Epithelial cell of esophagus (primary cell): ENCODE measurements at regions not wholly inside any gene's neighbourhood (a gene's known extent, or its start where the extent isn't known, plus 50 kb on each side); places are given as distances from the start of the nearest gene placed in this dataset.
"Not testable (repeated sequence)": the region's sequence is repeated elsewhere in the genome, so short reads cannot be mapped to it uniquely, and the experiment has no call there.

ENCODE experiments used
- DNase-seq: peaks from one replicate; pipeline ENCODE4 v3.0.0; 2010; ENCODE audit warnings: low read depth
- H3K4me3 ChIP-seq: 2 replicates; pipeline ENCODE4 v1.5.1; 2011; ENCODE audit warnings: mild to moderate bottlenecking, low read length, control low read depth
- TF ChIP-seq, protein P1 (sequence below): IDR thresholded peaks from 2 replicates; pipeline ENCODE4 v1.5.1; 2011; ENCODE audit warnings: low read depth, mild to moderate bottlenecking, low read length, control low read depth, inconsistent platforms; ENCODE audit not compliant: insufficient read depth; ENCODE audit errors: missing control alignments

DNA sequence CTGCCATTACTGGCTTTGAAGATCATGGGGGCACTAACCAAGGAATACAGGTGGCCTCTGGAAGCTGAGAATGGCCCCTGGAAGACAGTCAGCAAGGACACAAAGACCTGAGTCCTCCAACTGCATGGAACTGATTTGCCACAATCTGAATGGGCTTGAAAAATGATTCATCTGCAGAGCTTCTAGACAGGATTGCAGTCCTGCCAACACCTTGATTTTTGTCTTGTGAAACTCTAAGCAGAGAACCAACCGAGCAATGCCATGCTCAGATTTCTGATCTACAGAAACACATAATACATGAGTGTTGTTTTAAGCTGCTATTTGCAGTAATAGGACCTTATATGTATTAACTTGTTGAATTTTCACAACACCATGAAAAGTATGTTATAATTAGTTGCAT lies 66.1 kb upstream of the SLC13A1 start:
- TF ChIP-seq, protein P1, sequence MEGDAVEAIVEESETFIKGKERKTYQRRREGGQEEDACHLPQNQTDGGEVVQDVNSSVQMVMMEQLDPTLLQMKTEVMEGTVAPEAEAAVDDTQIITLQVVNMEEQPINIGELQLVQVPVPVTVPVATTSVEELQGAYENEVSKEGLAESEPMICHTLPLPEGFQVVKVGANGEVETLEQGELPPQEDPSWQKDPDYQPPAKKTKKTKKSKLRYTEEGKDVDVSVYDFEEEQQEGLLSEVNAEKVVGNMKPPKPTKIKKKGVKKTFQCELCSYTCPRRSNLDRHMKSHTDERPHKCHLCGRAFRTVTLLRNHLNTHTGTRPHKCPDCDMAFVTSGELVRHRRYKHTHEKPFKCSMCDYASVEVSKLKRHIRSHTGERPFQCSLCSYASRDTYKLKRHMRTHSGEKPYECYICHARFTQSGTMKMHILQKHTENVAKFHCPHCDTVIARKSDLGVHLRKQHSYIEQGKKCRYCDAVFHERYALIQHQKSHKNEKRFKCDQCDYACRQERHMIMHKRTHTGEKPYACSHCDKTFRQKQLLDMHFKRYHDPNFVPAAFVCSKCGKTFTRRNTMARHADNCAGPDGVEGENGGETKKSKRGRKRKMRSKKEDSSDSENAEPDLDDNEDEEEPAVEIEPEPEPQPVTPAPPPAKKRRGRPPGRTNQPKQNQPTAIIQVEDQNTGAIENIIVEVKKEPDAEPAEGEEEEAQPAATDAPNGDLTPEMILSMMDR, result no peak
- peak; percentile 19 for DNase-seq
- H3K4me3 ChIP-seq, result no peak overlapping the region

DNA sequence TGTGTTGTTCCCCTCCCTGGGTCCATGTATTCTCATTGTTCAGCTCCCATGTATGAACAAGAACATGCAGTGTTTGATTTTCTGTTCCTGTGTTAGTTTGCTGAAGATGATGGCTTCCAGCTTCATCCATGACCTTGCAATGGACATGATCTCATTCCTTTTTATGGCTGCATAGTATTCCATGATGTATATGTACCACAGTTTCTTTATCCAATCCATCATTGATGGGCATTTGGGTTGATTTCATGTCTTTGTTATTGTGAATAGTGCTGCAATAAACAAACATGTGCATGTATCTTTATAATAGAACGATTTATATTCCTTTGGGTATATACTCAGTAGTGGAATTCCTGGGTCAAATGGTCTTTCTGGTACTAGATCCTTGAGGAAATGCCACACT lies 65.1 kb upstream of the SLC13A1 start:
- not testable (repeated sequence) for H3K4me3 ChIP-seq, DNase-seq

DNA sequence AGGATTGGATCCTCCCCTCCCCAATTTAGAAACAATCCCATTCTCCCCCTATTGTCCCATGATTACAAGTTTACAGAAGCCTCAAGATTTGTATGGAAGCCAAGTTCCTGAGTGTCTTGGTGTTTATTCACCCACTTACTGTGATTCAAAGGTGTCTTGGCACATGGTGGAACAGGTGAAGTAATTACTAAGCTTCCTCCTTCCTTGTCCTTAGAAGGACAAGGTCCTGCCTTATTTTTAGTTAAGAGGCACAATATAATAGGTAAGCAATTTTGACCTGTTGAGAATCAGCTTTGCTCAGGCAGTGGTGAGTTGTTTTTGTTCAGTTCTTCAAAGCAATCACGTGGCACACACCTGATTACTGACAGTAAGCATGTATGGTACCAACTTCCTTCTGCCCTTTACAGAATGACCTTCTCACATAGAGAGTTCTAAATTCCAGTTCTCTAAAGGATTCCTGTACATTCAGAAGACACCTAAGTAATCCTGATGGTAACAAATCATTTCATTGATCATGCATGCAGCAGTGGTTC lies 60.7 kb upstream of the SLC13A1 start:
- H3K4me3 ChIP-seq, result no peak overlapping the region
- DNase-seq, result peak; percentile 28
- TF ChIP-seq, protein P1, result no peak

DNA sequence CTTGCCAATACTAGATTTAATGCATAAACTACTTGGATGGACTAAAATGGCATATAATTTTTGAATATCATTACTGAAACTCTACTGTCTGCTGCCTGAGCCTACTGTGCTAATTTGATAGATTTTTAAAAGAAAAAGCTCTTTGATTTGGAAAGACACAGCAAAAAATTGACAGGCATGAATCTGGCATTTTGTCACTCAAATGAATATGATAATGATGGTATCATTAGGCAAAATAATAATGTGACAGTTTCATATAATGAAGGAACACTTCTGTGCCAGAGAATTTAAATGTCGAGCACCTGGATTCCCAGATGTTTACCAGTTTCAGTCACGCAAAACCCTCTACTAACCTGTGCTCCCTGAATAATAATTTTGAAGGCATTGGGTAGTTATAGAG lies 60.0 kb upstream of the SLC13A1 start:
- TF ChIP-seq, protein P1, result no peak
- DNase-seq, result no peak
- H3K4me3 ChIP-seq, result no peak overlapping the region
